ENCODE measurements at regions not wholly inside any gene's neighbourhood (a gene's known extent, or its start where the extent isn't known, plus 50 kb on each side); places are given as distances from the start of the nearest gene placed in this dataset.
A peak's percentile ranks its signal among the peaks of the same experiment; 100 is the strongest.

DNA sequence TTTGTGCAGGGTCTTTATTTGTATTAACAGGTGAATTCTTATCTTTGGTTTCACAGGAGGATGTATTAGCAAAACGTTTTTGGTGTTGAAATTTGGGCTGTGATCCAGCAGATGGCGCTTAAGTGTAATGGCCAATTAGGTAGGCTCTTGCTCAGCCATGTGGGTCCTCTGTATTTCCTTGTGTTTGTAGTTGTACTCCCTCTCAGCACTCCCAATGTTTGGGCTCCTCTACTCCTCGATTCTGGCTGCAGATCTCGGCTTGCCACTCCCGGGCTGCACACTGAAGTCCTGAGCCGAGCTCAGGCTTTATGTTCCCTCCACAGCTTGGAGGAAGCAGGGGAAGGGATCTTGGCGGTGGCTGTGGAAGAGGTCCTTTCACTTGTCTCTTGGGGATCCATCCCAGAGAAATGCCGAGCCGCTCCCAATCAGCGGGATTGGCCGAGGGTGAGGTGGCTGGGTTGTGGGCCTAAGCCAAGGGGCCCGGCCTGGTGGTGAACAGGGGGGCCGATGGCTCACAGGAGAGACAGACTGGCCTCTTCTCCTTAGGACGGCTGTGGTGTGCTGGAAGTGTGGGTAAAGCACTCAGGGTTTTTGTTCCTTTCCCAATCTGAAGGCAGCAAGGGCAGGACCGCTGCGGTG is 133.7 kb downstream of the AEBP2 start:
- no peak for DNase-seq

DNA sequence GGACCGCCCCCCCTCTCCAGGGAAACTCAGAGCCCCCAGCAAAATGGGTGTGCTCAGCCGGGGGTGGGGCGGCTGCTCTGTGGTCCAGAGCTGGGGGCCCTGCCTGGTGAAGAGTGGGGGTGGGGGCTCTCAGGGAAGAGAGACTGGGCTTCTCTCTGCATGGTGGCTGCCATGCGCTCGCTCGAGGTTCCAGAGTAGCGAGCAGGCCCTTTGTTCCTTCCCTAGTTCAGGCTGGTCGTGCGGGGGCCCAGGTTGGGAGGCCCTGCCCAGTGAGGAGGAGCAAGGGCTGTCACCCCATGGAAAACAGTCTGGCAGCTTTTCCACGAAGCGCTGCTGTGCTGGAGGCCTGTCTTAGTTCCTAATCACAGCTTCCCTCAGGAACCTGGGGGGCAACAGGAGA is 134.6 kb downstream of the AEBP2 start:
- DNase-seq = no peak

DNA sequence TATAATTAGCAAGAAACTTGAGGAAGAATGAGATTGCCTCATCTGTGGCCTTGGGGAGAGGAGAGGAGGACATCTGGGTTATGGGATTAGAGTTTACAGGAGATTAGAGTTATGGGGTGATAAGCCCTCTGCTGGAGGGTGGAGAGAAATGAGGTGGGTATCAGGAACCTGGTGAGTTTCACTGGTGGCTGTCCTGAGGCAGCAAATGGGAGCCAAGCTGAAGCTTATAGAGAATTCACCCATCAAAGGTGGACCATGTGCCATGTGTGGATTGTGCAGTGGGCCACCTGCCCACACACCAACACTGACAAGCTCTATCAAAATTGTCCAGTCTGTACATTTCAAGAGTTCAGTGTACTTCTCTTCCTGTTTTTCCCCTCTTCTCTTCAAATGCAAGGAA is 135.3 kb downstream of the AEBP2 start:
- DNase-seq = no peak

DNA sequence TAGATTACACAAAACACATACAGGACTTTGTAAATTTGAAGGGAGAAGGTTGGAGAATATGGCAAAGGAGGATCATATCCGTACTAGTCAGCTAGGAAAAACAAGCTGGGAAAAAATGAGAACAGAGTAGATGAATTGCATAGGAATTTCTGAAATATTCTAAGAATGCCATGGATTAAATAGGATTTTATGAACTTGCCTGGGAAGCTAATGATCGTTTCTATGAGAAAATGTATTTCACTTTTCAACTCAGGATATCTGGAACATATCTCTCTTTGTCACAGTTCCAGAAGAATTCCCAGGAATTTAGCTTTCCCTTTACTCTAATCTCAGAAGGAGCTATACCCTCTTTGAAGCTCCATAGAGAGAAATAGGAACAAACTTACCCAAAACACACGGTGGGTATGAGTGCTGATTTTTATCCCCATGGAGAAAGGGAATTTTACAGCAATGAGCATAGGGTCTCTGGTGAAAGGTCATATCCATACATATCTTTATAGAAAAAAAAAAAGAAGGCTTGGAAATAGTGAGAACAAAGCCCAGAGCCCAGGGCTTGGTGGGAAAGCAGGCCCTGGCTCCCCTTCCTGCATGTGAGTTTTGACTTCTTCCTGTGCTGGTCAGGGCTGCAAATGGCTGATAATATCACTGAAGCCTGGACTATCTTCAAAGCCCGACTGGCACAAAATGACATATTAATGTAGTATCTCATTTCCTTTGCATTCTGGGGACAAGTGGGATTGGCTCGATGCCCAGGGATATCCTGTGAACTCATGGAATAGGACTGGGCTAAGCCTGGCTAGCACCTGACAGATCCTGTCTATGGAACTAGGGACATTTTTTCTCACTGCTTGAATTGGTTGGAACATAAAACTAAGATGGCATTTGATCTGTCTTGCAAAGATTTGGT is 136.3 kb downstream of the AEBP2 start:
- peak in 2 of 56 donors; percentile 2 to 8 for DNase-seq

DNA sequence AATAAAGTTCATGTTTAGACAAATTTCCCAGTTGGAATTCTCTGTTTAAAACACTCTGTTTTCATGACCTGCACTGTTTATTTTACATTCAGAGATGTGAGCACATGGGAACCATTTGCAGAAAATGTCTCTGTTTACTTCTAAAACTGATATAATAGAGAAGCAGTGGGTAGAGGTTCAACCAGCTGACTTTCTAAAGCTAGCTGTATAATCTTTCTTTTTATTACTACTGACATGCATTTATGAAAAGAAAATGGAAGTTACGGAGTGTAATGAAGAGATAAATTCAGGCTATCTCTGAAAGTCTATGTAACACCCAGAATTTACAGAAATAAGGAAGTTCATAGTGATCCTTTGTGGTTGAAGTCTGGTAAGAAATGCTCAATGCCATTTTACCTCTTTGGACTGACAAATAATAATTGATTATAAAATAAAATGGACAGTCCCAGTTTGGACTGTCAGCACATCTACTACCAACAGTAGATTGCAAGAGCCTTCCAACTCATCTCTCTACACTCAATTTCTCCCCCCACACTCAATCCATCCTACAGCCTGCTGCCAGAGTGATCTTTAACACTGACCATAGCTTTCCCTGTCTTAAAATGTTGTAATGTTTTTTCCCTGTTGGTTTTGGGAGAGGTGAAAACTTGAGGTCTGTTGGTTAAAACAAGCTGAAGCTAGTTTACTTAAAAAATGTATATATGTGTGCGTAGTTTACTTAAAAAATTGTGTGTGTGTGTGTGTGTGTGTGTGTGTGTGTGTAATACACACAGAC is 137.4 kb downstream of the AEBP2 start:
- DNase-seq = no peak

DNA sequence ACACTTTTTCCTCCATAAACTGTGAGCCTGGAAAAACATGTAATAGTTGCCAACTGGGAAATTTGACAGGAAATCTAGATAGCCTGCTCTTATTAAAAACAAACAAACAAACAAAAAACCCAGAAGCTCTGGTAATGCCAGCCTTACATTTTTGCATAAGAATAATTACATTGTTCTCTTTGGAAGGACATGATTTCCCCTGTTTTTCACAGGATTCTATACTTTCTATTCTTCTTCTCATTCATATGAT is 137.9 kb downstream of the AEBP2 start:
- DNase-seq = no peak

DNA sequence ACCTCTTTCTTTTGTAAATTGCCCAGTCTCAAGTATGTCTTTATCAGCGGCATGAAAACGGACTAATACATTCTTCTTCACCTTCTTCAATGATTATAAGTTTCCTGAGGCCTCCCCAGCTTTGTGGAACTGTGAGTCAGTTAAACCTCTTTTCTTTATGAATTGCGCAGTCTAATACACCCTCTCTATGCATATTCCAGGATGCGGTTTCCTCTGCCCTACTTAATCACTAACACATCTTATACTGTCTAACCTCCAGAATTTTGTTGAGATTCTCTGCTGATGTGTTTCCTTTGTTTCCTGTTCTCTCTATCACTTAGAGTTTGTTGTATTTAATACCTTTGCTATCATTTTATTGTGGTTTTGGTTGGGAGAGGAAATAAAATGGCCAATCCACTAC is 145.4 kb downstream of the AEBP2 start:
- DNase-seq = no peak

DNA sequence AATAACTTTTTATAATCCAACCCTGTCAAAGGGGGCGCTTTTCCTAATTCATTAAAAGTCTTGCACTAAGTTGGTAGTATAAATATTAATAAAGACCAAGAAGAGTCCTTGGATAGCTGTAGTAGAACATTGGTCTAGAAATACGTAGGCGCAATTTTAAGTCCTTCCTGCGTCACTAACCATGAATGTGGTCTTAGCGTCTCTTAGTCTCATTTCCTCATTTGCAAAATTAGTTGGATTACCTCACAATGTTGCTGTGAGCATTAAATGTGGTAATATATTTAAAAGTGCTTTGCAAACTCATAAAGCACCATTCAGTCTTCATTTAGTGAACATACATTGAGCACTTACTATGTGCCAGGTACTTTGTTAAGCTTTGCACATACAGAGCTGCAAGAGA is 149.7 kb downstream of the AEBP2 start:
- no peak for DNase-seq

DNA sequence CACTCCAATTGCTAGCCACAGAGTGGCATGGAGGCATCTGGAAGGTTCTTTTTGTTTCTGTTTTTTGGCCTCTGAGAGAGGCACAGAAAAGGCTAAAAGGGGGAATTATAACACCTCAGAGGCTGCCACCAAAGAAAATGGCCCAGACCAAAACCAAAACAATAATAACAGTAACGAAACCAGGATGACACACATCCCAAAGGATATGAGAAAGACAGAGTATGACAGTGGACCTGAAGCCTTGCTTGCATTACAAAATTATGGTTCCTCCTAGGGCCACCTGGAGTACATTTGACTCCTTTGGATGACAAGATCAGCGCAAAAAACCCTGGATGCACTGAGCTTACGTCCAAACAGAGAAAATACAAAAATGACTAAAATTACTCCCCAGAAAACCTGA is 152.7 kb downstream of the AEBP2 start:
- DNase-seq = no peak

DNA sequence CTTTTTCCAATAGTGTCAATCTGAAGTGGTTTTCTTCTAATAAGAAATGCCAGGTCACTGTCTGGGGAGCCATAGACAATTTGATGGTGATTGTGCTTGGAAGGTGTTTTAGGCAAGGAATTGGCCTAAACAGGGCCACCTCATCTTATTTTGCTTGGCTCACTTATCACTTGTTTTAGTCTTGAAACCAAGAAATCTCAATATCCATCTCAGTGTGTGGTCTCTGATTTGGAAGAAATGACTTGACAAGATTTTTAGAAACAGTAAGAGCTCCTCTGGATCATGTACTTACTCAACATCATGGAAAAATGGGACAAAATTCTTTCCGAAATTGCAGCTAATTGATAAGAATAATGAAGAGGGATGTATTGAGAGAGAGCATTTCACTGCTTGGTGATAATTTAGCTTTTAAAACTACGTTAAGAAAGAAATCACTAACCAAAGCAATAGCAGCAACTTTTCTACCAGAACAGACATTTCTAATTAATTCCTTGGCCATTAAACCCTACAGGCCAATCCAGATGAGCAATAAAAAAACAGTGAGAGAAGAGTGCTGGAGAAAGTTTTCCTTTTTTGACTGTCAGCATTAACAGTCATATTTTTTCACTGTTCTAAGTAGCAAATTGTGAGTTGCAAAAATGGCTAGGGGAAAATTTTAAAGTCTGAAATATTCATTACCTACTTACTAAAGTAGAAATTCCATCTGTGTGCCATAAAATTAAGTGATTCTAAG is 157.3 kb downstream of the AEBP2 start:
- DNase-seq = no peak

DNA sequence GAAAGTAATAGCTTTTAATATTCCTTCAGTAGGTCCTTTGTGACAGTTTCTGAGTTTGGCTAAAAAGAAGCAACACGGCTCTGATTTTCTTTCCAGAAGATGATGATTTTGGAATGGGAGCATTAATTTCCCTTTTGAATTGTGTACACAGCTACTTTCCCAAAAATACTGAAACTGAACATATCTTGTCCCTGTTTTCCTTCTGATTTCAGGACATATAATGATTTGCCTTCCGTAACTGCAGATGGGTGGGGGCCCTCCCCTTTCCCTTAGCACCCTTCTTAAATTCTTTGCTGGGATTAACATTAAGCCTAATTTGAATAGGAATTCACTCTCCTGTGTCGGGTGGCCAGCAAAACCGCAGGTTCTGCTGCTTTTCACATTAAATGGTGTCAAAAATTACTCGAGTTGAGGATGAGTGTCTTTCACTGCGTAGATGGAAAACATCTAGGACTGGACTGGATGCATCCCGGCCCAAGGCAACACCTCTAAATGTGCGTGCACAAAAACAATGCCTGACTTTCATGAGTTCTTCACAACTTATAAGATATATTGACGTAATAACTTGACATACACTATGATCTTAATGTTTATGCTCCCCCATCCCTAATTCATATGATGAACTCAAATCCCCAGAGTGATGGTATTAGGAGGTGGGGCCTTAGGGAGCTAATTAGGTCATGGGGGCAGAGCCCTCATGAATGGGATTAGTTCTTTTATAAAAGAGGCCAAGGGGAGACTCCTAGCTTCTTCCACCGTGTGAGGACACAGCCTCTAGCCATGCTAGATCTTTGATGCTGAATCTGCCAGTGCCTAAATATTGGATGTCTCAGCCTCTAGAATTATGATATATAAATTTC is 158.1 kb downstream of the AEBP2 start:
- no peak for DNase-seq

DNA sequence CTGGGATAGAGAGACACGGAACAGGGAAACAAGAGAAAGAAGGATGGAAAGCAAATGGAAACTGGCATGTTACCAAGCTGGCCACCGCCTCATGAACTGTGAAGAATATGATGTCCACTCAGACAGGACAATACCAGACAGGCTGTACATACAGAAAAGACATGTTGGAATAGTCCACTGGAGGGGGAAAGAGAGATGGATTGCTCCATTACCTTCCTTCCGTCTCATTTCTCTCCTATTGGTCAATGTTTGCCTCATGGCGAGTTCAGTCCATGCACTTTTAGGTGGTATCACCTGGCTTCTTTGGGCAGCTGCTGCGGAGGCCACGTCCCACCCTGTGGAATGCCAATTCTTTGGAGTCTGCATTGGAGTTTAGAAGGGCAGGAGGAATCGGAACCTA is 166.4 kb downstream of the AEBP2 start:
- DNase-seq = no peak

DNA sequence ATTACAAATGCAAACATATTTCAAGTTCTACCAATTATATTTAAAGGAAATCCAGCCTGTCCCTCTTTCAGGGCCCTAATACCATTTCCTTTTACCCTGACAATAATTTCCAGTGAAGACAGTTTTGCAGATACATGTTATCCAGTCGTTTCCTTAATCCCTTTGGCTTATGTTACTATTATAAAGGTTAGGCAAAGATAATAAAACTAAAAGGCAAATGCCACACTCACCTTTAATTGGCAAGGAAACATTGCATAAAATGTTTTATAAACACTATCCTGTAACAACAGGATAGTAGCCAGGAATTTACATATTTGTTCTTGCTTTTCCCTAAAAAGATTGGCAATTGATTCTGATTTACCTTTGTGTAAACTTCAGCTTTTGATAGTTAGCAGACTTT is 168.7 kb downstream of the AEBP2 start:
- DNase-seq = no peak

DNA sequence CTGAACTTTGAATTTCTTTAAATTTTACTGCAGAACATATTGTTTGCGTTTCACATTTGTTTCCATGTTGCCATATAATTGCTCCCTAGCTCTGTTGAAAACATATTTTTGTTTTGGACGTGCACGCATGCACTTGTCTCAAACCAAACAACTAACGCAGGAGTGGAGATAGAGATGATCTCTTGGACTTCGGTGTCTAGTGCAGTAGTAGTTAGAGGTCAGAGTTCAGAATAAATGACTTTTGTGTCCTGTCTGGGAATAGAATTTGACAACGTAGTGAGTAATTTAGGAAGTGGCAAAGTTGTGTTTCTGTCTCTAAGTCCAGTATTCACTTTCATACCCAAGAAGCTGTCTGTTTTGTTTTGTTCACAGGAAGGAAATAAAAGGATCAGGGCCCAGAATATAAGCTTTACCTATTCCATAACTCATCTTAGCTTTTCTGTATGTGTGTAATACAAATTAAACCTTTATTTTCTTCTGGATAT is 173.8 kb downstream of the AEBP2 start:
- DNase-seq = no peak

DNA sequence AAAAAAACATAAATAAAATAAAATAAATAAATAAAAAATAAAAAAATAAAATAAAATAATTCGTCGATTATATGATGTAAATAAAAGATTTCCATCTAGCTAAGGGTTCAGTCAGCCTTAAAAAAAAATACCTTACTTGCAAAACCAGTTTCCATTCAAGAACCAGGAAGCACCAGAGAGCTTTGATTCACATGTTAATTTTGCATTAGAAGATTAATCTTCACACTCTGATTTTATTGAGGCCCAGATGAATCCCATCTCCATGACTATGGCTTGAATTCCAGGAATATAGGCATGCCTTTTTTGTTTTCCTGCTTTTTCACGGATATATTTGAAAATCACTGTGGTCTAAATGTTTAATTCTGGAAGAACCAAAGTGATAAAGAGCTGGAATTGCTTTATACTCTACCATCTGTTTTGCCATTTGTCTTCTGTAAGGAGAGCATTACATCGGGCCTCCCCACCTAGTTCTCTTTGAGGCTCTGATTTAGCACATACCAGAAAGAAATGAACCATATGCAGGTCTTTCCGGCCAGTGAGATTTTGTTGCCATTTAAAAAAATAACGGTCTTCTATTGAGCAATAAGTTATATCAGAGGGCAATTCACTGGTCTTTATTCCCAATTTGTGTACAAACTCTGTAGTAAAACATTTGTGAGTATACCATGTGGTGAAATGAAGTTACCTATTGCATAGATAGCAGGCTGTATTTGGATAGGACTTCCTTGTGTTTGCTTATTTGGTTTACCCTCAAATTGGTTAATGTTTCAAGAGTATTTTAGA is 175.5 kb downstream of the AEBP2 start:
- no peak for DNase-seq

DNA sequence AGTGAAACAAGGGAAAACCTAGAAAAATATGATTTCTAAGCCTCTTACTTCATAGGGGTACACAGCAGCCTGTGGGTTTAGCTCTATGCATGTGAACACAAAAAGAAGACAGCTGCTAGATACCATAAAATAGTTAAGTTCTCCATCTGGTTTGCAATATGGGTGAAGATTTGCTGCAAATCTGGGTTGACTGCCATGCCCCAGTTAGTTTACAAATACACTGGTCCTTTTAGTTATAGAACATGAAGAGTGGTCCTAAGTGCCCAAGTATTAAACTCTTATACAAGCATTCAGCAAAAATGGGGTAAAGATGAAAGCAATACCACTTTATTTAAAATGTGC is 176.1 kb downstream of the AEBP2 start:
- no peak for DNase-seq

DNA sequence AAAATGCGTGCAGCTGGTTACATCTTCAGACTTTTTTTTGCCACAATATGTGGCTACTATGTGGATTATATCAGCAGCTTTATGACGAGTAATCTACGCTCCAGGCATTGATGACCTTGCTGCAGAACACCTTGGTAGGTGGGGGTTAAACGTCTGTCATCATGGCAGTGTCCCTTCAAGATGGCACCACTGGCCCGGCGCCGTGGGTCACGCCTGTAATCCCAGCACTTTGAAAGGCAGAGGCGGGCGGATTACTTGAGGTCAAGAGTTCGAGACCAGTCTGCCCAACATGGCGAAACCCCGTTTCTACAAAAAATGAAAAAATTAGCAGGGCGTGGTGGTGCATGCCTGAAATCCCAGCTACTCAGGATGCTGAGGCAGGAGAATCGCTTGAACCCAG is 177.5 kb downstream of the AEBP2 start:
- DNase-seq = no peak

DNA sequence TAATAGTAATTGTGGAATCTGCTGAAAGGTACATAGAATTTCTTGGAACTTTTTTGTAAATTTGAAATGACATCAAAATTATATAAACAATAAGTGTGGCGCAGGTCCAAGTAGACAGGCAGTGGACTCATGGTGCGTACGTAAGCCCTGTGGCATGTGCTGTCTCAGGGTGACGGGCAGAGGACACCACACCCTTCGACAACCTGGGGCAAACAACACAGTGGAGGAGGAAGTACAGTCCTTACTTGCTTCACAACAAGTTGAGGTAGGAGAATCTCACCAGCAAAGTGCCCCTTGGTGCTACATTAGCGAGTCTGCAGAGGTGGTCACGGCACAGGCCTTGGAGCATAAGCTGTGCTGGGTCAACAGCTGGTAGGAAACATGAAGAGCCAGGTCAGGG is 180.9 kb downstream of the AEBP2 start:
- DNase-seq = no peak

DNA sequence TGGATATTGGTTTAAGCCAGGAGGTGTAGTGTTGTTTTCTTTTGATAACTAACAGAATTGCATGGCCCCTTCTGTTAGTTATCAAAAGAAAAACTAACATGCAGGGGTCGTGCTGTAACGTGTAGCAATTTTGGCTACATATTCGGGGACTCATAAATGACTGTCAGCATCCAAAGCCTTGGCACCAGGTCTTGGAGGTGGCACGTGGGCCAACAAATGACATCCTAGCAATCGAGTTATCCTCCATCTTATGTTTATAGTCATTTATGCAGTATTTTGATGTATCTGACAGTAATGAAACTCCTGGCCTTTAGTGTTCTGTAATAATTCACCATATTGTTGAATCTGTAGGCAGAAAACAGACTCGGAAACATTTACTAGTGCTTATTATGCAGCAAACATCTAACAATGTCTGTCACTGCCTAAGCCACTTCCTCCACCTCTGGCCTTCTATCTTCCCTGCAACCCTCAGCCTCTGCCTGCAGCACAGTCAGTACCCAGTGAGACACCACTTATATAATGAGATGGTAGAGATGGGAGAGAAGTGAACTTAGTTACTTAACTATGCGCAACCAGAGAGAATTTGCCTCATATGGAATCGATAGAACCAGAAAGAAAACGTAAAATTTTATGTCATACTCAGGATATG is 184.6 kb downstream of the AEBP2 start:
- no peak for DNase-seq

DNA sequence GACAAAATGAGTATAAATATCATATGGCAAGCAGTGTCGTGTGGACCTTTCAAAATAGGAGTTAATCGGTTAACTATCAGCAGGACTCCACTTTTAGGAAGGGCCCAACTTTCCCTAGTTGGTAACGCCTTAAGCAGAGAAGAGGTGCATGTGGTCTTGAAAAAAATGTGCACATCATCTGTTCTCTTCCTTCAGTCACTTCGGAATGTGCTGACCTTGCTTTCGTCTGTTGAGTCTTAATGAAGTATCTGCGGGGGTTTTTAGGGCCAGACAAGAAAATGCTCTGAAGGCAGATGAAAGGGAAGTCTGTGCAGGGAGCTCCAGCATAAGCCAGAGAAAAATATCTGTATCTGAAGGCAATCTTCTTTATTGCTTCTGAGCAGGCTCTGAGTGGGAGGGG is 185.2 kb downstream of the AEBP2 start:
- no peak for DNase-seq

Measured in amygdala (tissue), 56 donors.